GM12801 (cell line): ENCODE measurements at regions not wholly inside any gene's neighbourhood (a gene's known extent, or its start where the extent isn't known, plus 50 kb on each side); places are given as distances from the start of the nearest gene placed in this dataset.

Source experiments
- CTCF ChIP-seq: IDR thresholded peaks from one replicate; pipeline ENCODE4 v1.5.1; 2011; ENCODE audit warnings: control low read depth; ENCODE audit not compliant: insufficient read length; ENCODE audit errors: extremely low read depth

DNA sequence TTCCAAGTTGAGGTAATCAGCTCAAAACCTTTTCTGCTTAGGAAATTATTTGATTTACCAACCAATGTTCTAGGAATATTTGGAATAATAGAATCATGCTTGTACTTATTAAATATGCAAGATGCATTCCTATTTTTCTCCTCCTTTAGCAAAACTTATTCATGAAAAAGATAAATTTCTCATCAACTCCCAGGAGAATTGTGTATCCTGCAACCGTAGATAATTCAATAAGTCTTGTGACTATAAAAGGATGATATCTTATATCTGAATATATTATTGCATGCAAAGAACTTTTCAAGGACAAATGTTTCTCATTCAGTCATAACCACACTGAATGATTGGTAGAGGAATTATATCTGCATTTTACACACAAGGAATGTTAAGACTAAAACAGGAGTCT, 84.9 kb upstream of the CCNG1 start:
- TF ChIP-seq CTCF, result no peak

- no peak for TF ChIP-seq CTCF
These were observed 79.8 kb upstream of the CCNG1 start for GRCh38 chr5:163357636-163358035.

GRCh38 chr5:163360656-163361055, 76.7 kb upstream of the CCNG1 start:
- no peak for TF ChIP-seq CTCF

DNA sequence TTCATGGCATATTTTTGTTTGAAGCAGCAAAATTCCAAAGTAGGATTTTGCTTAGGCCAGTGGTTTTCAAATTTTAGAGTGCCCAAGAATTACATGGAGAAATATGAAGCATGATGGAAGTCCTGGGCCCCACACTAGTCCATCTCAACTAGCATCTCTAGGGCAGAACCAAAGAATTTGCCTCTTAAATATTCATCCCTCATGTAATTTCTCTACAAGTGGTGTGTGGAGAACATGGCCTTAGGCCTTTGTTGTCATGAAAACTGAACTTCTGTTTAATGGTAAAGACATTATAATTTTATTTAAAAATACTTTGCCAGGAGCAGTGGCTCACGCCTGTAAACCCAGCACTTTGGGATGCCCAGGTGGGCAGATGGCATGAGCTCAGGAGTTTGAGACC, 75.9 kb upstream of the CCNG1 start:
- no peak for TF ChIP-seq CTCF

GRCh38 chr5:163362840-163363371, 74.5 kb upstream of the CCNG1 start:
- TF ChIP-seq CTCF, result no peak

GRCh38 chr5:163363389-163363788, 74.0 kb upstream of the CCNG1 start:
- no peak for TF ChIP-seq CTCF

- no peak for TF ChIP-seq CTCF
These were observed 70.6 kb upstream of the CCNG1 start for GRCh38 chr5:163366757-163367156.
